GM19351 (cell line): ENCODE measurements at regions not wholly inside any gene's neighbourhood (a gene's known extent, or its start where the extent isn't known, plus 50 kb on each side); places are given as distances from the start of the nearest gene placed in this dataset.
"Not testable (repeated sequence)": the region's sequence is repeated elsewhere in the genome, so short reads cannot be mapped to it uniquely, and the experiment has no call there.

Source experiments
- ATAC-seq: cut with Tn5 transposase; IDR thresholded peaks from one replicate; pipeline ENCODE4 v1.9.1; 2021; ENCODE audit warnings: mild to moderate bottlenecking, moderate library complexity; ENCODE audit not compliant: unreplicated experiment

DNA sequence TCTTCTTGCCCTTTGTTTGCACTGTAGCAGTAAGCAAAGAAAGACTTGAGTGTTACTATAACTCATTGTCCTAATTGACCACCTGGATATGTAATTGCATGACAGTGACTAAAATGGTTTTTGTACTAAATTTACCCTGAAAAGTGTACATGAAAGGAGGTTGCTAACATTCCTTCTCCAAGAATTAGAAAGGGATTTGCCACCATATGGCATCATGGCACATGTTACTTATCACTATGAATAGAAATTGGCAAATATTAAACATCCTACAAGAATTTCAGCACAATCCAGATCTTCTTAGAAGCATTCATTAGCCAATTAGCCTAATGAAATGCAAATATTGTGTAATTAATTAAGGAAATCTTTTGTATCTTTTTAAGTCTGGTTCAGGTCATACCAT is 834.2 kb downstream of the STPG2 start:
- ATAC-seq: no peak

DNA sequence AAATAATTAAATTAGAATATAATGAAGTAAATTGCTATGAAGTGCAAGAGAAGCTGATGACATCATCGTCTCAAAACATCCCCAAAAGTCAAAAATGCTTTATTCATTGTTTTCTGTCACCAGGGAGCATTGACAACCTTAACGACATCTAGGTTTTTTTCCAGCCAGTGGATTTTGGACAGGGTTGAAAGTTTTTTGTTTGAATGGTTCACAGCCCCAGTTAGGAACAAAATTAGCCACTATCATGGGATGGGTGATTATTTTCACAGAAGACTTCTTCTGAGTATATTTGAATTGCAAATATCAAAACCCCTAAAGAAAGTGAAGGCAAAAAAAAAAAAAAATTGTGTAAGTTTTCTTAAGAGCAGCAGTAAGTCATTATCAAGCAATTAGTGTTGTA is 826.1 kb downstream of the STPG2 start:
- no peak for ATAC-seq

DNA sequence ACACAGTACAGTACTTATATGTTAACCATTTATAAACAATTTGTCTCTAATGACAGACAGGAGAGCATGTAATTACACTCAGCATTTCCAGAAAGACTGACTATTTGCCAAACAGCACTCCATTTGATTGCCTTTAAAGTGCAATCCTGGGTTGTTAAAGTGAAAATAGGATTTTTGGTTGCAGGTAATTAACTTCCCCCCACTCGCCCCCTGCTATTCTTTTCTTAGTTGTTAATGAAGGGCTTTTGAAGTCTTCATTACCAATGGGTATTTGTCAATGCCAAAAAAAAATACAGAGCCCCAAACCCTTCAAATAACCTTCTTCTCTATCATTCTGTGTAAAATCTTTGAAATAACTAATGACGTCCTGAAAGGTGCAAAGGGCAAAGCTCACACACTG is 825.6 kb downstream of the STPG2 start:
- no peak for ATAC-seq

DNA sequence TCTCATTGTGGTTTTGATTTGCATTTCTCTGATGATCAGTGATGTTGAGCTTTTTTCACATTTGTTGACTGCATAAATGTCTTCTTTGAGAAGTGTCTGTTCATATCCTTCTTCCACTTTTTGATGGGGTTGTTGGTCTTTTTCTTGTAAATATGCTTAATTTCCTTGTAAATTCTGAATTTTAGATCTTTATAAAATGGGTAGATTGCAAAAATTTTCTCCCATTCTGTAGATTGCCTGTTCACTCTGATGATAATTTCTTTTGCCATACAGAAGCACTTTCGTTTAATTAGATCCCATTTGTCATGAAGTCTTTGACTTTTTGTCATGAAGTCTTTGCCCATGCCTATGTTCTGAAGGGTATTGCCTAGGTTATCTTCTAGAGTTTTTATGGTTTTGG is 817.5 kb downstream of the STPG2 start:
- not testable (repeated sequence) for ATAC-seq

DNA sequence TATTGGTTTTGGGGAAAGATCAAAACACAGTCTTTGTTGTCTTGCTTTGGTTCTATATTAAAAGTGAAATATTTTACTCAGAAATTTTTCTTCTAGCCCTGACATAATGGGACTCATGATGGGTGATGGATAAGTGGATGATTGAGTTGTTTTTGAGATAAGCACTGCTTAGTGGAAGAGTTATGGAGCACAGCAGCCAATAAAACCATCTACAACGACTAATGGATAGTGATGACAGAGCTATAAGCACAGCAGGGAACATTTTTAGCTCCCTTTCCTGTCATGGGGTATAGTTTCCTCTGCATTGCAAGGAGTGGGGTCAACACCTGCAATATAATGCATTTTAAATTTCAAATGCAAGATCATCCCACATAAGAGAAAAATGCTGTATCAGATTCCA is 812.4 kb downstream of the STPG2 start:
- ATAC-seq: no peak

DNA sequence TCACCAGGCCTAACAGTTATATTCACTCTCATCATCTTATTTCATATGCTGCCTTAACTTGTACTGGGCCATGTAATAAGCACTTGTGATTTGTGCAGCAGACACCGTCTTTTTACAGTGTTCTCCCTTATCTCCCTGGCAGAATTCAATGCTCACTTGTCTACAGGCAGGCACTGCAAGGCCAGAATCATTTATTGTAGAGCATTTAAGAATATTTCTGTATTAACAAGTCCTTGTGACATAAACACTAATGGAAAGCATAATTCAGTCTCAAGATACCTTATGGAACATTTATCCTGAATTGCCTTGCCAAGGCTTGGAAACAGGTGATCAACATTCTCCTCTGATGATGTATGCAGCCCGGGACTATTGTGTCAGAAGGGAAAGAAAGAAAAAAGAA is 808.9 kb downstream of the STPG2 start:
- no peak for ATAC-seq

DNA sequence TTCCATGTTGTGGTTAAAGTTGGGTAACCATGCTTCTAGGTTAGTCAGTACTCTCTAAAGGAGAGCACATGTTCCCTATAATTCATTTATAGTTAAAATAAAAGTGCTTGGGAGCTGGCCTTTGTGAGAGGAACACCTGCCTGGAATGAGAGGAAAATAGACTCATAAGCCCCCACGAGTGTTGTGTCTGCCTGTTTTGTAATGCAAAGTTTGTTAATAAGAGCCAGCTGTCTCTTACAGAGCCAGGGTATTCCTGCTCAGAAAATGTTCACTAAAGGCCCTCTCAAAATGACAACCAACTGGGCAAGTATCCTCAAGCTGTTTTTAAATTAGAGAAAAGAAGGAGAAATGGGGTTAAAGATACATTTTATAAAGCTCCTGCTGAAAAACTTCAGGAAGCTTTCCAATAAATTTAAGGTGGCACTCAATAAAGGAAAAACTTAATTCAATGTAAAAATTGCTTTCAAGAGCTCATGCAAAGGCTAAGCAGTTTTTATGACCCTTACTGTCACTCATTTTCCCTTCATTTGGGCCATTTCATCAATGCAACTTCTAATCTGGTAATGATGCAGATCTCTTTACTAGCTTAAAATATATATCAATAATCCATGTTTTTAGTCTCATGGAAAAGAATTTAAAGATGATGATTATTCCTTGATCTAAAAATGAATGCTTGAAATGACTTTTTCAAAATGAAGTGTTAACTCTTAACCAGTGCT is 793.6 kb downstream of the STPG2 start:
- ATAC-seq: no peak

DNA sequence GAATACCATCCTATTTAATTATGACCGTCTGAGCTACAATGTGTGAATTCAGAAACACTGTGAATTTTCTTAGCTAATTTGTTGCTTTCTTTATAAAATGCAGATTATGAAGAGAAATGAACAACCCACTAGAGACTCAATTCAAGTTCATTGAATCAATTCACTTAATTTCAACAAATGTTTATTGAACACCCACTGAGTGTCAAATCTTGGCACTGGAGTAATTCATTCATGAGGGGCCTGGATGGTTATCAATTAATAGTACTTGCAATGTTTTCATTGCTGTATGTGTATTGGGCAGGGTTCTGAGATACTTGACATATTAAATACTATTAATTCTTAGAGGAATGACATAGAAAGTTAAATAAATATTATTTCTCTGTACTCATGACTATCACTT is 789.4 kb downstream of the STPG2 start:
- ATAC-seq: no peak

DNA sequence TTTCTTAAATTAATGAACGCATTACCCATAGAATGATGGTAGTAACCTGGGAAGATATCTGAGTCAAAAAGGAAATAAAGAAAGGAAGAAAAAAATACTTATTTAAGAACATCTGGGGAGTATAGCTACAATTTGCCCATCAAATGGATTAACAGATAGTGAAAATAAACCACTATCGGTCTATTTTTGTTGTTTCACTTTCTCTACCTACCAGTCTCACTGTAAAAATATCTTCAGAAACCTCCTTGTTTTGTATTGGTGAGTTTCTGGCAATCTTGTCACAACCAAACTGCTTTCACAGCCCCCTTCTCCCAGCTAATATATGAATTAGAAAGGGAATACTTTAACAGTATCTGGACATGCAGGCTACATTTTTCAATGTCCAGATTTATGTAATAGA is 783.5 kb downstream of the STPG2 start:
- no peak for ATAC-seq

DNA sequence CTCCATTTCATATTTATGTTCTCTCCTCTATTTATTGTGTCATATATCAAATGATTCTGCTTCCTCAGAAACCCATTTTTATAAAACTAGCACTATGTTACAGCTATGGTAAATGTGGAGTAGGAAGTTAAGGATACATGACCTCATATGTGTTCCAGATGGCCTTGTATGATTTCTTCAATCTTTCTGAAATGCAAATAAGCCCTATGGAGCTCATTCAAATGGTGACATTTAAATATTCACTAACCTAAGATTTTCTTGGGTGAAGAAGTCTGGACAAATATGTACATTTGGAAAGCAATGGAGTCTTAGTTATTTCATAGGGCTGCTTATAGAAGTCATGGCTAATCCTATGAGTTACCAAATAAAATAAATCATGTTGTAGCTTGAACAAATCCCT is 782.5 kb downstream of the STPG2 start:
- no peak for ATAC-seq

DNA sequence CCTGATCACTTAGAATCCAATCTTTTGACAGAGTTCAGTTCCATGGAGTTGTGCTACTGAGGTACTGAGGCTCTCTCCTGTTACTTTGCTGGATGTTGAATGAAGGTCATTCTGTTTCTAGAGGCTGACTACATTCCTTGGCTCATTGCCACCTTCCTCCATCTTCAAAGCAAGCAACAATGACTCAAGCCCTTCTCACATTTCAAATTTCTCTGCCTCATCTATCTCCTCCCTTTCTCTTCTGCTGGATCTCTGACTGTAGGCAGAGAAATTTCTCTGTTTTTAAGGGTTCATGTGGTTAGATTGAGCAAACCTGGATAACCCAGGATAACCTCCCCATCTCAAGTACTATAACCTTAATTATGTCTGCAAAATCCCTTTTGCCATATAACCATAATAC is 775.4 kb downstream of the STPG2 start:
- no peak for ATAC-seq

DNA sequence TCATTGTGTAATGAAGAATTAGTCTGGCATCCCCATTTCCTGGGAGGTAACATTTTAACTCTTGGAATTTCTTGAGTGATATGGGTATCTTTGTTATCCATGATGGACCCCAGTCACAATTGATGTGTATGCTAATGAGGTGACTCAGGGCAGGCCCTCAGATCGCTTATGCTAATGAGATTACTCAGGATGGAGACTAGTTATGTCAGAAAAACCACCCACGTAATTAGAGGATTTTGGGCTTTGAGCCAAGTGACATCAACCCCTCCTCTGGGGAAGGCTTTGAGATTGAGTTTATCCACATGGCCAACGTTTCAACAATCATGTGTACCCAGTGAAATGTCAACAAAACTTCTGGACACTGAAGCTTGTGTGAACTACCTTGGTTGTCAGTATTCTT is 772.7 kb downstream of the STPG2 start:
- no peak for ATAC-seq

DNA sequence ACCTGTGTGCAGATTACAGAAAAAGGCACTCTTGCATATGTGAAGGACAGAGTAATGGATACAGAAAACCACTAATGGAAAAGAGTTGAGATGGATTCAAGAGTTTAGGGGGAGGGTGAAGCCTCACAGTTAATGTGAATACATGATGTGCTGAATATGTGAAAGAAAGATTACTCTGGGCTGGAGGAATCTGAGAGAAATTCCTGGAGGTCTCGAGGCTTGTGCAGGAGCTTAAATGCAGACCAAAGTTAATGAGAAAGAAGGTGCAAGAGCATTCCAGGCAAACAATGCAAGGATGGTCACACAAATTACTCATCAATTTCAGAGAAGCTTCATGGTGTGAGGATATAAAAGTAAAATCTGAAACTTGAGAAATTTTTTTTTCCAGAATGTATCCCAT is 768.8 kb downstream of the STPG2 start:
- ATAC-seq: no peak

DNA sequence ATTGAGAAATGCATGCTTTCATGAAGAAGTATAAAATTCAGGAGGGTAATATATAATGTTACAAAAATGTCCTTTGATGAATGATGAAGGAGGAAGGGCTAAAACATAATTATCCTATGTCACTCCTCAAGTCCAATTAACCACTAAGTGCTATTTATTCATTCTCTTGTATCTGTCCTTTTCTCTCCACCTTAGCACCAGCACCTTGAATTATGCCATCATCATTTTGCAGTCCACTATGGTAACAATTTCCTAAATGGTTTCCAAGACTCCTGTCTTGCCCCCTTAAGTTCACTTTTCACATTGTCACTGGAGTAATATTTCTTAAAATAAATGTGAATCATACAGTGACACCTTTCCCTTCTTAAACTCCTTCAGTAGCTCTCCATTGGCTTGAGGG is 756.3 kb downstream of the STPG2 start:
- ATAC-seq: no peak

DNA sequence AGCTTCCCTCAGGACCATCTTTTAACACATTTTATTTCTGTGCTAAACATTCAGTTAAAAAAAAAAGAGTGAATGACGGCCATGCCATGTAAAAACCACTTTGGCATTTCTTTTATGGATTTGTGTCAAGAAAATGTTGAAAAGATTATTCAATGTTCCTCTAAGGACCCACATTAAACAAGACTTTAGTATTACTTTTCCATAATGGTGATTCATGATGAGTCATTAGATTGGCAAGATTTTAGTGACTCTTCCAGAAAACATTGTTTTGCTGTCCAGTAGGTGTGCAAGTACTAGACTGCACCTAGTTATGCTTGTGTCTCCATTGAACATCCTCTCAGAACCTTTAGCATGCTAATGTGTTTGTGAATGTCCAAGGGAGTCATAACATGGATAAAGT is 748.6 kb downstream of the STPG2 start:
- no peak for ATAC-seq

DNA sequence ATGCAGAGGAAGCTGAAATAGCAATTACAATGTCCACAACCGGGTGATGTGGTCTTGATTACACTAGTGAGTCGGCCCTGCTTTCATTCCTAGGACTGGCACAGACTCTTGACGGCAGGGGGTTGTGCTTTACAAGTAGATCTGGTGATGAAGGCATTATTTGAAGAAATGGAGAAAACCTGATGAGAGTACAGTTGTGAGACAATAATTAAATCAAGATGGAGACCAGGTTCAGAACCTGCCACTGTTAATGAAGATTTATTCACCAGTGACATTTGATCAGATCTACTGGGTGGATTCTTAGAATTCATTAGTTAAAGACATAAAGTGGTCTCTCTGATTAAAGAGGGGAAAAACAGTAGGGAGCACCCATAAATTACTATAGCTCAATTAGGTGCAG is 747.2 kb downstream of the STPG2 start:
- ATAC-seq: no peak

DNA sequence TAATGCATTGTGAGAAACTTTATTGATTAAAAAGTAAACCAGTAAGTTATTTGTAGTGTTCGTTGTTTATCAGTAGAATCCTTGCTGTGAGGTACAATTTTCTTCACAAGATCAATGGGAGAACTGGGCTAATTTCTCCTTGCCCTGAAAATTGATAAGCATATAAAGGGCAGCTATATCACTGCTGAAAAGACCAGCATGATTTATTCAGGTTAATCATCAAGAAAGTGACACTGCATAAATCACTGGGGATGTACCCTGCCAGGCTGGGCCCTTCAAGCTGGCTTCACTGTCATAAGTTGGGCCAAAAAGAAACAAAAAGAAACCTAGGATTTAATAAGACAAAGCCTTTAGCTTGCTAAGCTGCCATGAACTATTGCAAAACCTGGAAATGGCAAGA is 746.7 kb downstream of the STPG2 start:
- ATAC-seq: no peak

DNA sequence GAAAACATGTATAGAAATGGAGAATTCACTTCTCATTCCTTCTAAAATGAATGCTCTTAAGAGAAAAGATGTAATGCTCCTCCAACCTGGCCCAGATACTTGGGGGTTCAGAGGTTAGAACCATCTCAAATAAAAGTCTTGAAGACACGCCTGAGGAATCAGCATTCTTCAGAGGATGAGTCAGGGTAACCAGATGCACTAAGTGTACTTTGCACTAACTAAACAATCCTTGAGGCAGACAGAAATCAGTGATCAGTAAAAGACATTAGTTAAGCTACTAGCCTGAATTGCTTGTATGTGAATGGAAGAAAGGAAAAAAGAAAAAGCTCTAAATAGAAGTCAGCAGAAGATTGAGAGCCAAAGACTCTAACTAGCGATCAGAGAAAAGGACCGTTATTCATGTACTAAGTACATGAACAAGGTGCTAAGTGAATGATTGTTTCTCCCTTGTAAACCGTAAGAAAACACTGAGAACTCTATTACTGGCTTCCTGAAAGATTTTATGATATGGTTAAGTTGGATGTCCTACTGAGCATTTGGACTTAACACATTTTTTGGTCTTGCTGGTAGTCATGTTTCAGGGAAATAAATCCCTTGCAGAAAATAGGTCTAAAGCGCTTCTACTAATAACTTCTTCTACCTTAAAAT is 738.3 kb downstream of the STPG2 start:
- ATAC-seq: no peak

DNA sequence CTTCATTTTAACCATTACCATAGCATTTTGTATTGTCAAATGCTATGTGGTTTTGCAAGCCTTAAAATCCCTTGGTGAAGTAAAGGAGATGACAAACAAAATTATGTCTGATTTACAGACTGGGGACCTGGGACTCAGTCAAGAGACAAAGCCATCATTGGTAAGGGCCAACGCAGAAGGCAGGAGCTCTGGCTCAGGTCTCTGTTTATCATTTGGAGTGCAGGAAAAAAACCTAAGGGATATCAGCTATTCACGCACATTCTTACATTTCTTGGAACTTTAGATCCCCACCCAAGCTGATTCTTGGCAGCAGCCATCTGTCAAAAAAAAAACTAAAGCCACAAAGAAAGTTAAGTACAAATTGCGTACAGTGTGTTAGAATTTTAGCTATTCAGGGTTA is 731.9 kb downstream of the STPG2 start:
- ATAC-seq: no peak

DNA sequence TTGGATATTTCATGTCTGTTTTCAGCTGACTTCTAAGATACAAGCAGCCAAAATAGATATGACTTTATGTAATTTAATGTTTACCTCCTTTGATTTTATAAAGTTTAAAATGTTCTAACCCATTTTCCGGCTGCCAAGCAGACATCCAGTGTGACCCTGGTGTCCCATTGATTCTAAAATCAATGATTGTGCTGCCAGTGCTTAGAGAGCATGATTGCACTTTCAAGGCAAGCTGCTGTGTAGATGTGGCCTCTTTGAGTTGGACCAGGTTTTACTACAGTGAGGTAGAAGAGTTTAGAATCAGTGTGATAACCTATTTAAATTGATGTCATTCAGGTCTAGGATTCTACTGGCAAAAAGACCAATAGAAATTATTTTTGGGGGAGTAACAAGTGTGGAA is 730.9 kb downstream of the STPG2 start:
- no peak for ATAC-seq

DNA sequence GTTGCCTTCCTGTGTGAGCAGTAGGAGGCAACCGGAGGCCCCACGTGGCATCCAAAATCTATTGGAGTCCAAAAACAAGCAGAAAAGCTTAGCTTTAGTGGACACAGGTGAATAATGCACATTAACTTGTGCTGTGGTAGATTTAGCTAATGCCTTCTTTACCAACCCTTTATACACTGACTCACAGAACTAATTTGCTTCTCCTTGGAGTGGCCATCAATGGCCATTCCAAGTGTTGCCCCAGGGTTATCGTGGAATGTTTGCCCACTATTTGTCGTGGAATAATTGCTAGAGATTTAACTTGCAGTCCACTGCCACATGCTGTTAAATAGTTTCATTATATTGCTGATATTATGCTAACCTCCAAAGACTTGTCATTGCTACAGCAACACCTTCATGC is 729.1 kb downstream of the STPG2 start:
- no peak for ATAC-seq

DNA sequence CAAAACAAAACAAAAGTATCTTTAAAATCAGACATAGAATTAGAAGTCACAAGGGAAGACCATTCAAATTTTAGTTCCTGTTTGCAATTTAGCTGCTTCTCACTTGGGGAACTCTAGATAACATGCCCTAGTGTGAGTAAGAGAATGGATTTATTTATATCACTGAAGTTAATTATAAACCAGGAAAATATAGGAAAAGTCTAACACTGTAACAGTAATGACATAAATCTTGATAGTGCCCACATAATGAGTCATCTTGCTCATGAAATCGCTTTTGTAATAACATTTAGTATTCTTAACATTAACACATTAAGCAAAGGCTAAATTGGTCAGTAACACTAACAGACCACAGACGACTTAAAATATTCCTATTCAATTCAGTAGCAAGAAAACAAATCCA is 710.7 kb downstream of the STPG2 start:
- ATAC-seq: no peak
